K562 (cell line): ENCODE measurements at regions not wholly inside any gene's neighbourhood (a gene's known extent, or its start where the extent isn't known, plus 50 kb on each side); places are given as distances from the start of the nearest gene placed in this dataset.

Experiments
- ATAC-seq: fragments of 200-7000 bp; cut with Tn5 transposase; 3 replicates; pipeline ENCODE4 v1.9.1; 2020; ENCODE audit warnings: moderate library complexity
- BruUV-seq: library from RNA; stranded (reverse); fragments of 400-500 nt; replicated peaks from 2 replicates; lab custom pipeline; 2021; lab: Mats Ljungman, UMichigan
- CTCF ChIA-PET: fragments of 300-600 bp; formaldehyde crosslinking; extraction: SDS; loops from one replicate; lab custom pipeline; 2021; ENCODE audit warnings: low intra/inter-chr PET ratio; lab: Yijun Ruan, JAX
- POLR2A ChIA-PET: fragments of 300-600, 350-650 bp; sonication (Branson Sonifier 250); formaldehyde crosslinking; extraction: SDS; loops from one replicate; lab custom pipeline; 2021; ENCODE audit warnings: antibody characterized with exemption, inconsistent platforms; lab: Yijun Ruan, JAX
- DNase-seq, 4 experiments: peaks; one replicate each; pipeline versions ENCODE4 v3.0.0 to v3.0.0-alpha.2; 2011 to 2018; ENCODE audit warnings: low spot score in 3 of 4, mixed read lengths in 3 of 4; ENCODE audit errors: extremely low read depth in 1 of 4
- FAIRE-seq: peaks from 2 replicates; lab custom pipeline; 2011; peaks lifted over from hg19 to GRCh38; lab: Jason Lieb, UNC
- H2AFZ ChIP-seq: 2 replicates; pipeline ENCODE4 v1.6.0; 2011; ENCODE audit warnings: low read depth, low read length, control low read depth, inconsistent platforms
- H3K27ac ChIP-seq: fragments of 200-600 bp; 3 replicates; pipeline ENCODE4 v1.8.0; 2011; ENCODE audit warnings: low read depth, mild to moderate bottlenecking, control low read depth, inconsistent platforms, low read length, moderate library complexity, mixed read lengths; ENCODE audit errors: extremely low read depth
- H3K27me3 ChIP-seq, 2 experiments: fragments of 300-600 bp in 1 of 2; 2 replicates in 1 of 2; 3 replicates in 1 of 2; pipeline versions ENCODE4 v1.6.0 to v1.8.0; 2011; ENCODE audit warnings: inconsistent platforms in 2 of 2, low read length in 2 of 2, mild to moderate bottlenecking in 1 of 2, mixed read lengths in 1 of 2, moderate library complexity in 1 of 2; ENCODE audit not compliant: control insufficient read depth in 2 of 2, insufficient read depth in 2 of 2
- H3K36me3 ChIP-seq: fragments of 300-600 bp; 3 replicates; pipeline ENCODE4 v1.8.0; 2011; ENCODE audit warnings: mild to moderate bottlenecking, low read length, inconsistent platforms; ENCODE audit not compliant: control insufficient read depth, insufficient read depth
- H3K4me1 ChIP-seq, 2 experiments: fragments of 200-600 bp in 1 of 2; replicated peaks in 1 of 2; 2 replicates in 1 of 2; 3 replicates in 1 of 2; pipeline versions ENCODE4 v1.5.1 to v1.8.0; 2011; ENCODE audit warnings: inconsistent platforms in 2 of 2, low read length in 2 of 2, mild to moderate bottlenecking in 1 of 2, mixed read lengths in 1 of 2, moderate library complexity in 1 of 2; ENCODE audit not compliant: control insufficient read depth in 2 of 2, insufficient read depth in 2 of 2
- H3K4me2 ChIP-seq: 2 replicates; pipeline ENCODE4 v1.6.1; 2011; ENCODE audit warnings: low read length, control low read depth, inconsistent platforms, mixed read lengths; ENCODE audit not compliant: insufficient read depth
- H3K4me3 ChIP-seq: fragments of 200-600 bp; sonication (generic), shearing (Covaris generic); 2 replicates; pipeline ENCODE4 v1.5.1; 2016; ENCODE audit warnings: control low read depth, inconsistent platforms
- H3K79me2 ChIP-seq: fragments of 200-600 bp; 3 replicates; pipeline ENCODE4 v1.8.0; 2011; ENCODE audit warnings: low read length, inconsistent platforms; ENCODE audit not compliant: control insufficient read depth, insufficient read depth
- H3K9ac ChIP-seq, 2 experiments: 2 replicates each; pipeline versions ENCODE4 v1.6.0 to v1.6.1; 2011; ENCODE audit warnings: low read depth in 2 of 2, low read length in 2 of 2, control low read depth in 1 of 2, inconsistent platforms in 1 of 2, mild to moderate bottlenecking in 1 of 2, mixed read lengths in 1 of 2; ENCODE audit not compliant: insufficient read depth in 1 of 2
- H3K9me1 ChIP-seq: one replicate; pipeline ENCODE4 v1.6.0; 2011; ENCODE audit warnings: inconsistent platforms, mild to moderate bottlenecking, low read length, moderate library complexity; ENCODE audit not compliant: control insufficient read depth, insufficient read depth
- H3K9me3 ChIP-seq: replicated peaks from 2 replicates; pipeline ENCODE4 v1.5.1; 2011; ENCODE audit warnings: low read depth, low read length, inconsistent platforms; ENCODE audit not compliant: control insufficient read depth, insufficient read depth
- H4K20me1 ChIP-seq: replicated peaks from 2 replicates; pipeline ENCODE4 v1.6.1; 2011; ENCODE audit warnings: low read length, inconsistent platforms, mixed read lengths; ENCODE audit not compliant: control insufficient read depth, insufficient read depth
- WGBS: fragments of 100-300 bp; shearing (Covaris generic); methylation state at CpG from one replicate; pipeline ENCODE4 v1.1.6; 2016; ENCODE audit warnings: low coverage, mixed read lengths; ENCODE audit not compliant: insufficient coverage; ENCODE audit errors: missing lambda C conversion rate; 5-methylcytosine and 5-hydroxymethylcytosine counted together
- in situ Hi-C: fragments of 300-500 bp; cut with MboI; formaldehyde crosslinking; loops from 4 replicates; pipeline ENCODE4 v1.15.0; 2018; ENCODE audit warnings: inconsistent platforms, mixed read lengths
- intact Hi-C: fragments of 100-400 bp; cut with micrococcal nuclease; formaldehyde crosslinking; loops from 2 replicates; pipeline ENCODE4 v1.14.2; 2022
- TF ChIP-seq, protein P1 (sequence below): fragments of 450-650 bp; formaldehyde crosslinking; IDR thresholded peaks from 2 replicates; pipeline ENCODE4 v1.4.0; 2020; ENCODE audit warnings: mild to moderate bottlenecking, moderate library complexity
- TF ChIP-seq, protein P2 (sequence below), 3 experiments: IDR thresholded peaks in 2 of 3; conservative IDR thresholded peaks in 1 of 3; 2 replicates each; pipeline ENCODE4 v1.5.1; 2011 to 2012; ENCODE audit warnings: low read length in 3 of 3, mild to moderate bottlenecking in 3 of 3, control low read depth in 2 of 3, improper control_type of control experiment in 1 of 3, inconsistent platforms in 1 of 3, low read depth in 1 of 3, mixed read lengths in 1 of 3, moderate library complexity in 1 of 3; ENCODE audit not compliant: insufficient read depth in 2 of 3

DNA sequence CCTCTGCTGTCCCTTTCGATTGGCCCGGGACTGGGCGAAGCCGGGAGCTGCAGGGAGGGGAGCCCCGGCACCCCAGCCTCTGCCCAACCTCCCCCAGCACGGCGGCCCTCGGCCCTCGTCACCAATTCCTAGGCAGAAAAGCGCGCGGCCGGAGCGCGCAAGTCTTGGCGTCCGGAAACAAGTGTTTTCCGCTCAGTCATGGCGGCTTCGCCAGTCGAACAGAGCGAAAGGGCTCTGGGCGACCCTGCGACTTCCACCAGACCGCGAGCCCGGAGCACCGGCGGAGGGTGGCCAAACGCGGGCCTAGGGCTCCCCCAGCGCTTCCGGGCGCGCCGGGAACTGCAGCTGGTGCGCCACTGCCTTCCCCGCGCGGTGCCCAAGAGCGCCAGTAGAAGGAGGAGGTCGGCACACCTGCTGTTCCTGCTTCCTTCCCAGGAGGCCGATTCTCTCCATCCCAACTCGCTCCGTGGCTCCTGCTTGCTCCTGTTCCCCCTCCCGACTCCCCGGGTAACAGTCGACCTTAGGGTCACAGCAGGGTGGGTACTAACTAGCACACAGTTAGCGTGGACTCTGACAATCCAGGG, 729.9 kb downstream of the ZWINT start:
- Histone ChIP-seq H3K4me2 (no peak overlapping the region), H3K9me3 (peaks cover 2% of the 10 kb centered on the region; the same call in 1 of the 2 replicates), H3K9me1 (no peaks in the 10 kb centered on the region)
- no TSS peak for BruUV-seq
- FAIRE-seq = no peak
- 5% methylated on average over 48 of the region's 49 CpGs for WGBS
- TF ChIP-seq, protein P1, sequence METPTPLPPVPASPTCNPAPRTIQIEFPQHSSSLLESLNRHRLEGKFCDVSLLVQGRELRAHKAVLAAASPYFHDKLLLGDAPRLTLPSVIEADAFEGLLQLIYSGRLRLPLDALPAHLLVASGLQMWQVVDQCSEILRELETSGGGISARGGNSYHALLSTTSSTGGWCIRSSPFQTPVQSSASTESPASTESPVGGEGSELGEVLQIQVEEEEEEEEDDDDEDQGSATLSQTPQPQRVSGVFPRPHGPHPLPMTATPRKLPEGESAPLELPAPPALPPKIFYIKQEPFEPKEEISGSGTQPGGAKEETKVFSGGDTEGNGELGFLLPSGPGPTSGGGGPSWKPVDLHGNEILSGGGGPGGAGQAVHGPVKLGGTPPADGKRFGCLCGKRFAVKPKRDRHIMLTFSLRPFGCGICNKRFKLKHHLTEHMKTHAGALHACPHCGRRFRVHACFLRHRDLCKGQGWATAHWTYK (CRISPR knock-in tag) = no peak
- TF ChIP-seq, protein P2, sequence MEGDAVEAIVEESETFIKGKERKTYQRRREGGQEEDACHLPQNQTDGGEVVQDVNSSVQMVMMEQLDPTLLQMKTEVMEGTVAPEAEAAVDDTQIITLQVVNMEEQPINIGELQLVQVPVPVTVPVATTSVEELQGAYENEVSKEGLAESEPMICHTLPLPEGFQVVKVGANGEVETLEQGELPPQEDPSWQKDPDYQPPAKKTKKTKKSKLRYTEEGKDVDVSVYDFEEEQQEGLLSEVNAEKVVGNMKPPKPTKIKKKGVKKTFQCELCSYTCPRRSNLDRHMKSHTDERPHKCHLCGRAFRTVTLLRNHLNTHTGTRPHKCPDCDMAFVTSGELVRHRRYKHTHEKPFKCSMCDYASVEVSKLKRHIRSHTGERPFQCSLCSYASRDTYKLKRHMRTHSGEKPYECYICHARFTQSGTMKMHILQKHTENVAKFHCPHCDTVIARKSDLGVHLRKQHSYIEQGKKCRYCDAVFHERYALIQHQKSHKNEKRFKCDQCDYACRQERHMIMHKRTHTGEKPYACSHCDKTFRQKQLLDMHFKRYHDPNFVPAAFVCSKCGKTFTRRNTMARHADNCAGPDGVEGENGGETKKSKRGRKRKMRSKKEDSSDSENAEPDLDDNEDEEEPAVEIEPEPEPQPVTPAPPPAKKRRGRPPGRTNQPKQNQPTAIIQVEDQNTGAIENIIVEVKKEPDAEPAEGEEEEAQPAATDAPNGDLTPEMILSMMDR (IDR thresholded peaks at IDR 0.05 in 2 of 3, conservative IDR thresholded peaks at IDR 0.05 in 1 of 3; ENCODE audit: insufficient read depth in 2 of 3, low read depth in 1 of 3, low read length in 3 of 3) = 0 out of 6 replicates have a peak, but pooled peaks of 1 of the 3 experiments have one; percentile 13
- TF ChIP-seq, all 486 proteins: peak for 1
- intact Hi-C loops (no loop called here), in situ Hi-C loops (no loop called here)
- no peaks in the 10 kb centered on the region for H3K79me2 ChIP-seq
- H3K27ac ChIP-seq = no peak overlapping the region
- H3K27me3 ChIP-seq = no peaks in the 10 kb centered on the region
- no peaks in the 10 kb centered on the region for H4K20me1 ChIP-seq
- DNase-seq = peak in 3 of 4 experiments; percentile 5 to 10 (median 5)
- ChIA-PET POLR2A (no interaction called here), CTCF (no interaction called here)
- no peak overlapping the region for H2AFZ ChIP-seq
- peak; percentile 70 for ATAC-seq
- no peaks in the 10 kb centered on the region for H3K4me1 ChIP-seq
- H3K9ac ChIP-seq = no peak overlapping the region
- H3K36me3 ChIP-seq = no peaks in the 10 kb centered on the region
- H3K4me3 ChIP-seq = no peak overlapping the region
